Thymus (tissue), 11 donors: ENCODE measurements at regions not wholly inside any gene's neighbourhood (a gene's known extent, or its start where the extent isn't known, plus 50 kb on each side); places are given as distances from the start of the nearest gene placed in this dataset.

Source experiments
- DNase-seq, 9 donors: peaks; one replicate each; pipeline ENCODE4 v3.0.0-alpha.2; 2013; ENCODE audit warnings: low spot score in 9 of 9, low read depth in 6 of 9, missing footprints in 1 of 9
- H3K27ac ChIP-seq, 2 donors: one replicate each; pipeline ENCODE4 v1.5.1; 2013; ENCODE audit warnings: control low read depth in 1 of 2, low read depth in 1 of 2, low read length in 1 of 2, mild to moderate bottlenecking in 1 of 2, moderate library complexity in 1 of 2
- H3K27me3 ChIP-seq, 2 donors: one replicate each; pipeline ENCODE4 v1.5.1; 2013; ENCODE audit warnings: low read length in 1 of 2; ENCODE audit not compliant: control insufficient read depth in 2 of 2, insufficient read depth in 1 of 2
- H3K36me3 ChIP-seq, 2 donors: one replicate each; pipeline ENCODE4 v1.5.1; 2013; ENCODE audit warnings: low read length in 1 of 2, mild to moderate bottlenecking in 1 of 2, moderate library complexity in 1 of 2; ENCODE audit not compliant: control insufficient read depth in 2 of 2, insufficient read depth in 2 of 2
- H3K4me1 ChIP-seq, 2 donors: one replicate each; pipeline ENCODE4 v1.5.1; 2013; ENCODE audit warnings: low read length in 2 of 2; ENCODE audit not compliant: control insufficient read depth in 2 of 2, insufficient read depth in 2 of 2
- H3K4me3 ChIP-seq, 2 donors: one replicate each; pipeline ENCODE4 v1.5.1; 2013; ENCODE audit warnings: low read length in 2 of 2, control low read depth in 1 of 2, mild to moderate bottlenecking in 1 of 2
- H3K9me3 ChIP-seq, 2 donors: one replicate each; pipeline ENCODE4 v1.5.1; 2013; ENCODE audit warnings: low read length in 1 of 2, mild to moderate bottlenecking in 1 of 2; ENCODE audit not compliant: control insufficient read depth in 2 of 2, insufficient read depth in 1 of 2
- WGBS: extraction: QIAGEN DNeasy Blood & Tissue Kit; methylation state at CpG from one replicate; pipeline ENCODE4 v1.1.7; 2013; 5-methylcytosine and 5-hydroxymethylcytosine counted together
- donor health status: healthy.

DNA sequence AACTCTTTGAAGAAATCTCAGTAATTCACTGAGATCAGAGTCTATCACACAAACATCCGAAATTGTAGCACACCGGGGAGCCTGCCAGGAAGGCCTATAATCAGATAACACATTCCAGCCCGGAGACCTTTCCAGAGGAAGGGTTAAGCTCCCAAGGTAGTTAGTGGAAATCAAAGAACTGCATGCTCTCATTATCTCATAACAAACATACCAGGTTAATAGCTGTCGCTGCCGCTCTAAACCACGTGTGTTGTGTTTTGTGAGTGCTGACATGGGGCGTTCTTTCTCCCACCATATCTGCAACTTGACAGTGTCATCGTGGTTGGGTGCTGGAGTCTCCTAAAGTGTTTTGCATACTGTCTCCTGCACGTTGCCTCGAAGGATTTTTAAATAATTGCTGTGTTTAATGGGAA is 120.7 kb upstream of the CARD11 start:
- H3K4me3 ChIP-seq: no peak overlapping the region
- H3K9me3 ChIP-seq: no peaks in the 10 kb centered on the region
- WGBS: 82% methylated on average over 10 of the region's 10 CpGs
- no peaks in the 10 kb centered on the region for H3K4me1 ChIP-seq
- no peak overlapping the region for H3K27ac ChIP-seq
- no peak for DNase-seq
- H3K27me3 ChIP-seq: peaks cover 0 to 2% of the 10 kb centered on the region in 2 donors
- no peaks in the 10 kb centered on the region for H3K36me3 ChIP-seq

DNA sequence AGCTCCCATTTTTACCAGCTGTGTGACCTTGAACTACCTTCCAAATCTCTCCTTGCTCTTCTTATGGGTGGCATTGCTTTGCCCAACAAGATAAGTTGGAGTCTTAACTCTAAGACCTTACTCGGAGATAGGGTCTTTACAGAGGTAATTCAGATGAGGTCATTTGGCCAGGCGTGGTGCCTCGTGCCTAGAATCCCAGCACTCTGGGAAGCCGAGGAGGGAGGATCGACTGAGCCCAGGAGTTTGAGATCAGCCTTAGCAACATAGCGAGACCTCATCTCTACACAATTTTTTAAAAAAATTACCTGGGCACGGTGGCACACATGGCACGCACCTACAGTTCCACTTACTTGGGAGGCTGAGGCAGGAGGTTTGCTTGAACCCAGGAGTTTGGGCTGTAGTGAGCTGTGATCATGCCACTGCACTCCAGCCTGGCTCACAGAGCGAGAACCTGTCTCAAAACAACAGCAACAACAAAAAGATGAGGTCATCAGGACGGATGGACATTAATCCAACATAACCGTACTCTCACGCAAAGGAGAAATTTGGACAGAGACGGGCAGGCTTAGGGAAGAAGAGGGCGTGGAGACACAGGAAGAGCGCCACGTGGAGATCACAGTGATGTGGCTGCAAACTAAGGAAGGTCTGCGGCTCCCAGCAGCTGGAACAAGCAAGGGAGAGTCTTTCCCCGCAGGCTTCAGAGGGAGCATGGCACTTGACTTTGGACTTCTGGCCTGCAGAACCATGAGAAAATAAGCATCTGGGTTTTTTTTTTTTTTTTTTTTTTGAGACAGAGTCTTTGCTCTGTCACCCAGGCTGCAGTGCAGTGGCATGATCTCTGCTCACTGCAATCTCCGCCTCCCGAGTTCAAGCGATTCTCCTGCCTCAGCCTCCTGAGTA is 122.3 kb upstream of the CARD11 start:
- 95% methylated on average over 21 of the region's 21 CpGs for WGBS

GRCh38 chr7:3167551-3167950 is 123.9 kb upstream of the CARD11 start:
- no peak overlapping the region for H3K4me3 ChIP-seq
- no peak for DNase-seq
- H3K36me3 ChIP-seq: no peaks in the 10 kb centered on the region
- 91% methylated on average over 5 of the region's 5 CpGs for WGBS
- H3K27me3 ChIP-seq: peaks cover 0 to 2% of the 10 kb centered on the region in 2 donors
- no peaks in the 10 kb centered on the region for H3K9me3 ChIP-seq
- no peak overlapping the region for H3K27ac ChIP-seq
- H3K4me1 ChIP-seq: no peaks in the 10 kb centered on the region

More for the DNA sequence above, 122.3 kb upstream of the CARD11 start:
- Histone ChIP-seq H3K27me3 (peaks cover 0 to 2% of the 10 kb centered on the region in 2 donors), H3K27ac (no peak overlapping the region), H3K4me1 (no peaks in the 10 kb centered on the region), H3K4me3 (no peak overlapping the region), H3K36me3 (no peaks in the 10 kb centered on the region), H3K9me3 (no peaks in the 10 kb centered on the region)
- DNase-seq: no peak

GRCh38 chr7:3168370-3168769 is 124.7 kb upstream of the CARD11 start:
- Histone ChIP-seq H3K27ac (no peak overlapping the region), H3K27me3 (peaks cover 0 to 2% of the 10 kb centered on the region in 2 donors), H3K9me3 (no peaks in the 10 kb centered on the region), H3K4me1 (no peaks in the 10 kb centered on the region), H3K4me3 (no peak overlapping the region), H3K36me3 (no peaks in the 10 kb centered on the region)
- WGBS: 83% methylated on average over 12 of the region's 12 CpGs
- DNase-seq: no peak

DNA sequence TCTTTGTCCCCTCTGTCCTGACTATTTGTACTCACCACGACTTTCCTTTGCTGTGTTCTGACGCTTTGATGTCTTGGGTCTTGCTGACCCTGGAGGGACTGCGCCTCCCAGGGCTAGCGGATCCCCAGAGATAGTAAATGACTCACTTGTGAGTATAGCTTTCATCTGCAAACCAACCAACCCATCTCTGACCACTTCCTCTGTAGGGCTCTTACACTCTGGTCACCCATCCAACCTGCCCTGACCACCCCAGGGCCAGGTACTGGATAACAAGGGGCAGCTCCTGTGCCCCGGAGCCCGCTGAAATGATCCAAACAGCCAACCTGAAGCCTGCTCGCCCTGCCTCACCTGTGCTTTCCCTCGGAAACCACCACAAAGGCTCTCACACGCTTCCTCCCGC is 125.2 kb upstream of the CARD11 start:
- no peaks in the 10 kb centered on the region for H3K9me3 ChIP-seq
- no peaks in the 10 kb centered on the region for H3K4me1 ChIP-seq
- no peak overlapping the region for H3K4me3 ChIP-seq
- H3K27me3 ChIP-seq: peaks cover 0 to 2% of the 10 kb centered on the region in 2 donors
- H3K36me3 ChIP-seq: no peaks in the 10 kb centered on the region
- 89% methylated on average over 10 of the region's 10 CpGs for WGBS
- no peak for DNase-seq
- H3K27ac ChIP-seq: no peak overlapping the region

GRCh38 chr7:3172768-3173280 is 128.2 kb upstream of the SDK1 start:
- Histone ChIP-seq H3K27me3 (no peaks in the 10 kb centered on the region), H3K27ac (no peak overlapping the region), H3K9me3 (no peaks in the 10 kb centered on the region), H3K4me1 (peaks cover 0 to 2% of the 10 kb centered on the region in 2 donors), H3K36me3 (no peaks in the 10 kb centered on the region), H3K4me3 (no peak overlapping the region)
- 93% methylated on average over 7 of the region's 7 CpGs for WGBS
- no peak for DNase-seq

DNA sequence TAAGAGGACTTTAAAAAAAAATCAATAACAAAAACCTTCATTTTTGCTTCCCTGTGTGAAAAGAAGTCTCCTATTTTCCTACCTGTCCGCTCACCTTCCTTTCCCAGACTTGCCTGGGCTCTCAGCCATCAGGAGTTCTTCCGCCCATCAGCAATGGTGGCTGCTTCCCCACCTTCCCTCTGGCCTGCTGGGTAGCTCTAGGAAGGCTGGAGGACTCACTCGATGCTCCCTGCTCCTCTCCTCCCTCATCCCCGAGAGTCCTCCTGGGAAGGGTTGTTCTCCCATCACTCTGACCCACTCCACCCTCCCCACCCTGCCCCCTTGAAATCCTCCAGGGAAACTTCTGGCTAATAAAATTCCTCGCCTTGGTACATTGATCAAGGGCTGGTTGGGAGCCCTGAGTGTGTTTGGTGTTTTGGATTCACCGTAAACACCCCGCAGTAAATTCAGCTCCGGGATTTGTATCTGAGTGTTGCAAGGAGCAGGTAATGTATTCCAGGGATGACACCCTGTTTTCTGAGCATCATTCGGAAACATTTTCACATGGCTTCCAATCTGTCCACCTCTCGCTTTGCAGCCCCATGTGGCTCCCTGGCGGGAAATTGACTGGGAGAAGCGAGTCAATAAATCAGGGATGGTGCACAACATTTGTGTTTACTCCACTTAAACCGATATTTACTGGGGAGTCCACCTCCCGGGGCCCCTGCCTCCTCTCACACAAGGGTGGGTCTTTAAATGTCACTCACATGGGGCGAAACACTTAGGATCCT is 126.4 kb upstream of the SDK1 start:
- Histone ChIP-seq H3K9me3 (no peaks in the 10 kb centered on the region), H3K27me3 (no peaks in the 10 kb centered on the region), H3K4me1 (peaks cover 0 to 2% of the 10 kb centered on the region in 2 donors), H3K36me3 (no peaks in the 10 kb centered on the region), H3K4me3 (no peak overlapping the region), H3K27ac (no peak overlapping the region)
- DNase-seq: no peak
- WGBS: 95% methylated on average over 15 of the region's 15 CpGs

GRCh38 chr7:3175285-3175902 is 125.7 kb upstream of the SDK1 start:
- DNase-seq: no peak
- Histone ChIP-seq H3K27me3 (no peaks in the 10 kb centered on the region), H3K4me3 (no peak overlapping the region), H3K36me3 (no peaks in the 10 kb centered on the region), H3K9me3 (no peaks in the 10 kb centered on the region), H3K27ac (no peak overlapping the region), H3K4me1 (peaks cover 0 to 2% of the 10 kb centered on the region in 2 donors)
- WGBS: 94% methylated on average over 9 of the region's 9 CpGs
